ENCODE measurements at regions not wholly inside any gene's neighbourhood (a gene's known extent, or its start where the extent isn't known, plus 50 kb on each side); places are given as distances from the start of the nearest gene placed in this dataset.
"Not testable (repeated sequence)": the region's sequence is repeated elsewhere in the genome, so short reads cannot be mapped to it uniquely, and the experiment has no call there.

- TF ChIP-seq CTCF (IDR thresholded peaks at IDR 0.05; ENCODE audit: control extremely low read depth, extremely low read depth, low read depth, missing control alignments), result no peak
- DNase-seq (ENCODE audit: extremely low spot score), result no peak
- CTCF ChIA-PET, result no interaction called here
- POLR2A ChIA-PET, result no interaction called here
These were observed 278.3 kb upstream of the TUT7 start for GRCh38 chr9:86632537-86632936.

GRCh38 chr9:86629530-86629929 lies 275.3 kb upstream of the TUT7 start:
- DNase-seq (ENCODE audit: extremely low spot score), result no peak
- ChIA-PET CTCF (interaction anchor here (0.6 kb wide), 1 partner anchor 1453 kb away, joined by 3 read pairs; no protein-coding TSS in a partner anchor), POLR2A (no interaction called here)
- no peak for TF ChIP-seq CTCF (IDR thresholded peaks at IDR 0.05; ENCODE audit: control extremely low read depth, extremely low read depth, low read depth, missing control alignments)

- no peak for DNase-seq (ENCODE audit: extremely low spot score)
- ChIA-PET POLR2A (no interaction called here), CTCF (interaction anchor here (1.2 to 1.5 kb wide), 2 partner anchors 11 to 20 kb away, joined by 3 to 4 read pairs; no protein-coding TSS in a partner anchor)
- TF ChIP-seq CTCF (IDR thresholded peaks at IDR 0.05; ENCODE audit: control extremely low read depth, extremely low read depth, low read depth, missing control alignments), result no peak
These were observed 272.6 kb upstream of the TUT7 start for GRCh38 chr9:86626802-86627201.

- ChIA-PET POLR2A (no interaction called here), CTCF (no interaction called here)
- no peak for DNase-seq (ENCODE audit: extremely low spot score)
- no peak for TF ChIP-seq CTCF (IDR thresholded peaks at IDR 0.05; ENCODE audit: control extremely low read depth, extremely low read depth, low read depth, missing control alignments)
These were observed 270.4 kb upstream of the TUT7 start for GRCh38 chr9:86624630-86625029.

- no peak for TF ChIP-seq CTCF (IDR thresholded peaks at IDR 0.05; ENCODE audit: control extremely low read depth, extremely low read depth, low read depth, missing control alignments)
- ChIA-PET CTCF (interaction anchor here (1.0 to 3.1 kb wide), 3 partner anchors 14 to 710 kb away, joined by 3 to 7 read pairs (median 5); no protein-coding TSS in a partner anchor), POLR2A (no interaction called here)
- peak; percentile 17 for DNase-seq (ENCODE audit: extremely low spot score)
These were observed 260.9 kb upstream of the TUT7 start for GRCh38 chr9:86614871-86615849.

- POLR2A ChIA-PET, result no interaction called here
- CTCF ChIA-PET, result interaction anchor here (1.4 to 3.1 kb wide), 2 partner anchors 13 to 711 kb away, joined by 4 to 7 read pairs; no protein-coding TSS in a partner anchor
- DNase-seq (ENCODE audit: extremely low spot score), result no peak
- no peak for TF ChIP-seq CTCF (IDR thresholded peaks at IDR 0.05; ENCODE audit: control extremely low read depth, extremely low read depth, low read depth, missing control alignments)
These were observed 259.7 kb upstream of the TUT7 start for GRCh38 chr9:86613943-86614342.

- POLR2A ChIA-PET; DNase-seq (ENCODE audit: extremely low spot score); CTCF ChIA-PET: not testable (repeated sequence)
These were observed 257.3 kb upstream of the TUT7 start for GRCh38 chr9:86611534-86611933.

All from GM10248 (cell line).